T-cell (primary cell): ENCODE measurements at regions not wholly inside any gene's neighbourhood (a gene's known extent, or its start where the extent isn't known, plus 50 kb on each side); places are given as distances from the start of the nearest gene placed in this dataset.

Source experiments
- ATAC-seq, 4 experiments: fragments of 200-7000 bp in 3 of 4; fragments of 150-1000 bp in 1 of 4; cut with Tn5 transposase; replicated peaks in 1 of 4; 1 replicate in 3 of 4; 2 replicates in 1 of 4; pipeline ENCODE4 v1.10.0; 2021; ENCODE audit warnings: moderate library complexity in 3 of 4, mild to moderate bottlenecking in 2 of 4, moderate number of reproducible peaks in 1 of 4
- CTCF ChIA-PET, 2 donors: fragments of 300-600 bp; sonication (Branson Sonifier 250); formaldehyde crosslinking; loops; one replicate each; lab custom pipeline; 2022; ENCODE audit warnings: antibody characterized with exemption in 2 of 2; lab: Charles Lee
- POLR2A ChIA-PET, 2 donors: fragments of 300-600 bp; sonication (Branson Sonifier 250); formaldehyde crosslinking; loops; one replicate each; lab custom pipeline; 2022; ENCODE audit warnings: antibody characterized with exemption in 2 of 2; lab: Charles Lee
- DNase-seq, 35 experiments: peaks; one replicate each; pipeline versions ENCODE4 v3.0.0 to v3.0.0-alpha.2; 2013 to 2023
- H3K27ac ChIP-seq: one replicate; pipeline ENCODE4 v1.5.1; 2013; ENCODE audit warnings: low read length
- H3K27me3 ChIP-seq, 2 experiments: replicated peaks in 1 of 2; 1 replicate in 1 of 2; 2 replicates in 1 of 2; pipeline versions ENCODE4 v1.6.1 to v1.7.0; 2013; ENCODE audit warnings: low read length in 1 of 2, mixed read lengths in 1 of 2; ENCODE audit not compliant: control insufficient read depth in 2 of 2, insufficient read depth in 2 of 2; ENCODE audit errors: extremely low read depth in 1 of 2
- H3K36me3 ChIP-seq, 2 donors: 1 replicate in 1 of 2; 2 replicates in 1 of 2; pipeline versions ENCODE4 v1.6.1 to v1.7.0; 2013; ENCODE audit warnings: low read length in 1 of 2; ENCODE audit not compliant: control insufficient read depth in 2 of 2, insufficient read depth in 1 of 2; ENCODE audit errors: extremely low read depth in 1 of 2
- H3K4me1 ChIP-seq, 2 experiments: 1 replicate in 1 of 2; 2 replicates in 1 of 2; pipeline versions ENCODE4 v1.6.1 to v1.7.0; 2013; ENCODE audit warnings: low read length in 2 of 2, mixed read lengths in 1 of 2; ENCODE audit not compliant: insufficient read depth in 2 of 2, control insufficient read depth in 1 of 2; ENCODE audit errors: extremely low read depth in 1 of 2
- H3K4me3 ChIP-seq, 2 donors: 1 replicate in 1 of 2; 2 replicates in 1 of 2; pipeline versions ENCODE4 v1.5.1 to v1.7.0; 2013; ENCODE audit warnings: mild to moderate bottlenecking in 2 of 2, low read length in 1 of 2, moderate library complexity in 1 of 2; ENCODE audit not compliant: control insufficient read depth in 1 of 2; ENCODE audit errors: extremely low read depth in 1 of 2
- H3K9me3 ChIP-seq: 2 replicates; pipeline ENCODE4 v1.7.0; 2013
- H3K27ac Mint-ChIP-seq, 2 donors: one replicate each; pipeline ENCODE4 v1.8.0; 2020 to 2021; ENCODE audit warnings: mild to moderate bottlenecking in 2 of 2, mixed read lengths in 2 of 2
- H3K27me3 Mint-ChIP-seq, 2 donors: one replicate each; pipeline ENCODE4 v1.8.0; 2021 to 2022; ENCODE audit warnings: mixed read lengths in 2 of 2
- H3K36me3 Mint-ChIP-seq: one replicate; pipeline ENCODE4 v1.8.0; 2021; ENCODE audit warnings: mixed read lengths
- H3K4me1 Mint-ChIP-seq, 3 donors: one replicate each; pipeline ENCODE4 v1.8.0; 2020 to 2022; ENCODE audit warnings: mixed read lengths in 3 of 3, mild to moderate bottlenecking in 1 of 3
- H3K4me3 Mint-ChIP-seq, 3 donors: one replicate each; pipeline ENCODE4 v1.8.0; 2020 to 2022; ENCODE audit warnings: mild to moderate bottlenecking in 3 of 3, mixed read lengths in 3 of 3, moderate library complexity in 3 of 3
- H3K9me3 Mint-ChIP-seq, 3 donors: one replicate each; pipeline ENCODE4 v1.8.0; 2020 to 2022; ENCODE audit warnings: mixed read lengths in 3 of 3
- WGBS: methylation state at CpG from one replicate; pipeline ENCODE4 v1.1.5; 2013; ENCODE audit warnings: missing lambda C conversion rate; ENCODE audit not compliant: insufficient coverage; 5-methylcytosine and 5-hydroxymethylcytosine counted together

GRCh38 chr5:68710514-68710913 is 383.3 kb upstream of the SLC30A5 start:
- Histone ChIP-seq H3K27me3 (no peaks in the 10 kb centered on the region), H3K4me1 (peaks cover 14 to 28% of the 10 kb centered on the region in 2 experiments), H3K4me3 (no peak overlapping the region), H3K27ac (peak overlapping the region; percentile 86), H3K36me3 (no peaks in the 10 kb centered on the region), H3K9me3 (no peaks in the 10 kb centered on the region)
- H3K36me3 Mint-ChIP-seq, result no peaks in the 10 kb centered on the region
- POLR2A ChIA-PET, result no interaction called here
- no peaks in the 10 kb centered on the region for H3K27me3 Mint-ChIP-seq
- WGBS, result 92% methylated on average over 1 of the region's 1 CpG
- DNase-seq (no peak), ATAC-seq (no peak)
- H3K27ac Mint-ChIP-seq, result peak overlapping the region; percentile 67 to 71
- H3K9me3 Mint-ChIP-seq, result no peaks in the 10 kb centered on the region
- peaks cover 34 to 37% (median 36%) of the 10 kb centered on the region in 3 donors for H3K4me1 Mint-ChIP-seq
- CTCF ChIA-PET, result interaction anchor here in 1 of 2 donors (0.7 kb wide), 1 partner anchor 284 kb away, joined by 4 read pairs; no protein-coding TSS in a partner anchor
- H3K4me3 Mint-ChIP-seq, result peak overlapping the region in 1 of 3 donors; percentile 35

- peaks cover 34 to 37% (median 36%) of the 10 kb centered on the region in 3 donors for H3K4me1 Mint-ChIP-seq
- DNase-seq (peak in 4 of 35 experiments; percentile 0 to 58 (median 4)), ATAC-seq (peak; percentile 80 to 96 (median 88))
- no peaks in the 10 kb centered on the region for H3K9me3 ChIP-seq
- peaks cover 14 to 28% of the 10 kb centered on the region in 2 experiments for H3K4me1 ChIP-seq
- H3K27me3 ChIP-seq, result no peaks in the 10 kb centered on the region
- POLR2A ChIA-PET, result interaction anchor here in 1 of 2 donors (0.5 to 1.4 kb wide), 3 partner anchors 13 to 1700 kb away, joined by 3 to 6 read pairs (median 3); no protein-coding TSS in a partner anchor
- no peaks in the 10 kb centered on the region for H3K36me3 ChIP-seq
- H3K27ac ChIP-seq, result peak overlapping the region; percentile 86
- H3K4me3 ChIP-seq, result peak overlapping the region; percentile 5 to 49
- H3K9me3 Mint-ChIP-seq, result no peaks in the 10 kb centered on the region
- peak overlapping the region; percentile 67 to 71 for H3K27ac Mint-ChIP-seq
- H3K4me3 Mint-ChIP-seq, result peak overlapping the region; percentile 35 to 51 (median 46)
- no peaks in the 10 kb centered on the region for H3K36me3 Mint-ChIP-seq
- CTCF ChIA-PET, result interaction anchor here in 1 of 2 donors (0.6 kb wide), 2 partner anchors 337 to 1773 kb away, joined by 3 read pairs; no protein-coding TSS in a partner anchor
- WGBS, result 0% methylated on average over 4 of the region's 6 CpGs
- H3K27me3 Mint-ChIP-seq, result no peaks in the 10 kb centered on the region
Measured at GRCh38 chr5:68711293-68712200, 382.3 kb upstream of the SLC30A5 start.

GRCh38 chr5:68714810-68715209 is 379.0 kb upstream of the SLC30A5 start:
- ChIA-PET CTCF (no interaction called here), POLR2A (no interaction called here)
- H3K36me3 ChIP-seq, result no peaks in the 10 kb centered on the region

GRCh38 chr5:68720884-68721610 is 372.8 kb upstream of the SLC30A5 start:
- 90% methylated on average over 3 of the region's 6 CpGs for WGBS

More at GRCh38 chr5:68714810-68715209, 379.0 kb upstream of the SLC30A5 start:
- Histone ChIP-seq H3K27me3 (no peaks in the 10 kb centered on the region), H3K27ac (no peak overlapping the region), H3K4me3 (no peak overlapping the region), H3K4me1 (peaks cover 14 to 26% of the 10 kb centered on the region in 2 experiments), H3K9me3 (no peaks in the 10 kb centered on the region)
- DNase-seq, result no peak
- peaks cover 3% of the 10 kb centered on the region for H3K36me3 Mint-ChIP-seq
- H3K27me3 Mint-ChIP-seq, result no peaks in the 10 kb centered on the region
- no peak overlapping the region for H3K4me3 Mint-ChIP-seq
- peak overlapping the region in 1 of 2 donors; percentile 9 for H3K27ac Mint-ChIP-seq
- peaks cover 34 to 37% (median 34%) of the 10 kb centered on the region in 3 donors for H3K4me1 Mint-ChIP-seq
- ATAC-seq, result no peak
- peaks cover 0 to 8% (median 3%) of the 10 kb centered on the region in 3 donors for H3K9me3 Mint-ChIP-seq
- 90% methylated on average over 4 of the region's 6 CpGs for WGBS

GRCh38 chr5:68722357-68722756 is 371.5 kb upstream of the SLC30A5 start:
- ChIA-PET POLR2A (no interaction called here), CTCF (no interaction called here)
- Mint-ChIP-seq H3K9me3 (peaks cover 5 to 13% (median 5%) of the 10 kb centered on the region in 3 donors), H3K4me1 (peaks cover 4 to 6% (median 4%) of the 10 kb centered on the region in 3 donors), H3K27me3 (no peaks in the 10 kb centered on the region), H3K27ac (no peak overlapping the region), H3K36me3 (peaks cover 3% of the 10 kb centered on the region), H3K4me3 (no peak overlapping the region)
- WGBS, result 92% methylated on average over 6 of the region's 7 CpGs
- DNase-seq, result no peak
- Histone ChIP-seq H3K4me3 (no peak overlapping the region), H3K27ac (no peak overlapping the region), H3K36me3 (no peaks in the 10 kb centered on the region), H3K27me3 (no peaks in the 10 kb centered on the region), H3K9me3 (no peaks in the 10 kb centered on the region), H3K4me1 (peaks cover 0 to 3% of the 10 kb centered on the region in 2 experiments)
- no peak for ATAC-seq

More at GRCh38 chr5:68720884-68721610, 372.8 kb upstream of the SLC30A5 start:
- no peak overlapping the region for H3K4me3 Mint-ChIP-seq
- POLR2A ChIA-PET, result no interaction called here
- no peak overlapping the region for H3K27ac Mint-ChIP-seq
- Histone ChIP-seq H3K27me3 (no peaks in the 10 kb centered on the region), H3K4me3 (no peak overlapping the region), H3K27ac (no peak overlapping the region), H3K4me1 (peaks cover 0 to under 1% of the 10 kb centered on the region in 2 experiments), H3K36me3 (no peaks in the 10 kb centered on the region), H3K9me3 (no peaks in the 10 kb centered on the region)
- H3K36me3 Mint-ChIP-seq, result peaks cover 3% of the 10 kb centered on the region
- H3K4me1 Mint-ChIP-seq, result peaks cover 0 to 3% (median under 1%) of the 10 kb centered on the region in 3 donors
- CTCF ChIA-PET, result interaction anchor here (0.6 kb wide), 2 partner anchors 20 to 54 kb away, joined by 3 to 8 read pairs; no protein-coding TSS in a partner anchor
- no peaks in the 10 kb centered on the region for H3K27me3 Mint-ChIP-seq
- peaks cover 5 to 13% (median 5%) of the 10 kb centered on the region in 3 donors for H3K9me3 Mint-ChIP-seq
- DNase-seq (no peak), ATAC-seq (no peak)
